GM18498 (cell line): ENCODE measurements at regions not wholly inside any gene's neighbourhood (a gene's known extent, or its start where the extent isn't known, plus 50 kb on each side); places are given as distances from the start of the nearest gene placed in this dataset.
"Not testable (repeated sequence)": the region's sequence is repeated elsewhere in the genome, so short reads cannot be mapped to it uniquely, and the experiment has no call there.

Source experiments
- ATAC-seq: cut with Tn5 transposase; IDR thresholded peaks from one replicate; pipeline ENCODE4 v1.9.1; 2021; ENCODE audit warnings: mild to moderate bottlenecking, moderate library complexity; ENCODE audit not compliant: unreplicated experiment

DNA sequence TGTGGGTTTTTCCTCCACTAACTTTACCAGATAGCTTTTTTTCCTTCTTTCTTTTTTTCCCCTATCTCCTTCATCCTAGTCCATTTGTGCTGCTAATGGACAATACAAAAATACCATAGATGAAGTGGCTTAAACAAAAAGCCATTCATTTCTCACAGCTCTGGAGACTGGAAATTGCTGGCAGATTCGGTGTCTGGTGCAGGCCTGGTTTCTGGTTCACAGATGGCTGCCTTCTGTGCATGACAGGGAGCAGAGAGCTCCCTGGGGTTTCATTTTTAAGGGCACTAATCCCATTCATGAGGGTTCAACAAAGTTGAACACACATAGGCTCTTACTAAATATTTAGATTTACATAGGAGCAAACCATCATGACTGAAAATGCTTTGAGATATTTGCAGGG, 467.4 kb downstream of the TYW1 start:
- ATAC-seq = no peak

DNA sequence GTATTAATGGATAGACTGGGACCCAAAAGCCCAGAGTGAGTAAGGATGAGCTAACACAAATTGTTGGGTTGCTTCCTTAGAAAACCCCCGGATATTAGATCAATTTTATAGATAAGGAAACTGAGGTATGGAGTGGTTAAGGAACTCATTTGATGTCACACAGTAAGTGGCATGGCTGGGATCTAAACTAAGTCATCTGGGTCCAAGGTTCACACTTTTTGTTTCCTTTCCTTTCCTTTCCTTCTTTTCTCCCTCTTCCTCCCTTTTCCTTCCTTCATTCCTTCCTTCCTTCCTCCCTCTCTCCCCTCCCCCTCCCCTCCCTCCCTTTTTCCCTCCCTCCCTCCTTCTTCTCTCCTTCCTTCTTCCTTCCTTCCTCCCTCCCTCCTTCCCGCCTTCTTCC, 469.5 kb downstream of the TYW1 start:
- no peak for ATAC-seq

DNA sequence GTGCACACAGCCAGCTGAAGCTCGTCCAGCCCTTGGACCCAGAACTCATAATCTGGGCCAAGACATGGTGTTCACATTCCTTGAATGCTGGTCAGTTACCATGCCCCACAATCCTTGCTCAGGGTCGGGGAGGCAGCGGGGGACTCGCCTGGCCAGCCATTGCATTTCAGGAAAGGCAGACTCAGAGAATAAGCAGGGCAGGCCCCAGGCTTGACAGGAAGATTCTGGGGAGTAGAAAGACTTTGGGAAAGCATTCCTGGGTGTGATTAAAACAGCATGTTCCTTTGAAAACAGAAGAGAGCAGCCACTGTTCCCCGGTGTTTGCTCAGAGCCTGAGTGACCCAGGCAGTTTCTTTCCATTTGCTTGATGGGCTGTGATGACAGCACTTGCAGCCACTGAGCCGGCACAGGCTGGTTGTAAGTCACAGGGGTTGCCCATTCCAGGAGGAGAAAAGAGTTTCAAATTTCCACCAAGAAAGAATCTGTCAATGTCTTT, 473.7 kb downstream of the TYW1 start:
- ATAC-seq = no peak

GRCh38 chr7:67475293-67475692, 478.7 kb downstream of the TYW1 start:
- ATAC-seq = no peak

DNA sequence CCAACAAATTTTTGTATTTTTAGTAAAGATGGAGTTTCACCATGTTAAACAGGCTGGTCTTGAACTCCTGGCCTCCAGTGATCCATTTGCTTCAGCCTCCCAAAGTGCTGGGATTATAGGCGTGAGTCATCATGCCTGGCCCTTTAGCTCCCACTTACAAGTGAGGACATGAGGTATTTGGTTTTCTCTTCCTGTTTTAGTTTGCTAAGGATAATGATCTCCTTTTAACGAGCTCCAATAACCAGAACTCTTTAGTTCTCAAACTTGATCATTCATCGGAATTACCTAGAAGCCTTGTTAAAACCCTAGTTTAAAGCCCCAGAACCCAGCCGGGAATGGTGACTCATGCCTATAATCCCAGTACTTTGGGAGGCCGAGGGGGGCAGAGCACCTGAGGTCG, 481.4 kb downstream of the TYW1 start:
- no peak for ATAC-seq

DNA sequence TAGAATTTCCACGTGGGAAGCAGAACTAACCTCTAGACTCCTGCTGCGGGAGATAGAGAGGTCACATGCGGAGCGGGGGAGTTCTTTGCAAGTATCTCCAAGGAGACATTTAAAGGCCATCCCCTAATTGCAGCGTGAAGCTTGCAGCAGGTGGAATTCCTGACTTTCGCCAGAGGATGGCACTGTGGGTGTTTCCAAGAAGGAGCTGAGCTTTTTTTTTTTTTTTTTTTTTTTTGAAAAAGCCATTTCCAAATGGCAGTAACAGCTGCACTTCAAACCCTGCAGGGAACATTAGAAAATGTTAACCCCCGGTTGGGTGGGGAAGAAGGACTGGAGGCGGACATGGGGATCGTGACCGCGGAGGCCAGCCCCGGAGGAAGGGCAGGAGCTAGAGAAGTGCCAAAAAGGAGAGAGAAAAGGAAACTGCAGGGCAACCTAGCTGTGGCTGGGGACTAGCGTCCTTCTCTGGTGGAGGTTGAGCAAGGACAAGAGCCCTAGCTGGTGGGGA, 487.7 kb downstream of the TYW1 start:
- ATAC-seq = no peak

GRCh38 chr7:67486401-67486800, 489.8 kb downstream of the TYW1 start:
- ATAC-seq = no peak

DNA sequence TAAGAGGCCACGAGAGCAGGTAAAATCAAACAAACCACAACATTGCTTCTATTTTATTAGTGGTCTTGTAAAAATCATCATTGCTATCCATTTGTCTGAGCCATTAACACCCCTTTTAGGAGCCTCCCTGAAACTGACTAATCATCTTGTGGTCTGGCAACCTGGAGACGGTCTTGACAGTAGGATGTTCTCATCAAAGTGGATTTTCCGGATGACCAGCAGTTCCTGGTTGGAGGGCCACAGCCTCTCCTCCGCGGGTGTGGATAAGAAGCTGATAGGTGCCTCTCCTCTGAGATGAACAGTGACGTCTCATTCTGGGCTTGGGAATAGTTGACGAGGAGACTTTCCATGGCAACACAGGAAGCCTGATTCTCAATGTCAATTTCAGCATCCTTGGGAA, 490.7 kb downstream of the TYW1 start:
- ATAC-seq = no peak

- ATAC-seq = no peak
These were observed 493.2 kb downstream of the TYW1 start for GRCh38 chr7:67489881-67490280.

DNA sequence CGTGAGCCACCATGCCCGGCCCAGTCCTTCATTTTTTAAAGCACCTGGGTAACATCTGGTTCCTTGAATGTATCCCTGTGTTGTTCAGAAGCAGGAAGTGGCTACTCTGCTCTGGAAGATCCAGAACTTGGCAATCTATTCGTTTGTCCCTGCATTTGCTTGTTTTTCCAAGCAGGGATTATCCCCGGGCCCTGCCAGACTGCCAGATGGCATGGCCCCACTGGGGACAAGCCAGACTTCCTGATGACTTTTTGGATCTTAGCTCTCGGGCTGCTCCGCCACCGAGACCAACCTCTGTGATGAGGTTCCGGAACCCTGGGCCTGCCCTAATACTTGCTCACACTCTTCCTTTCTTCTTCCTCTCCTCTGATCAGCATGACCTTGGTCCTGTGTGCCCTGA, 496.7 kb downstream of the TYW1 start:
- no peak for ATAC-seq

GRCh38 chr7:67496589-67496988, 500.0 kb downstream of the TYW1 start:
- ATAC-seq = no peak

GRCh38 chr7:67497914-67498313, 501.3 kb downstream of the TYW1 start:
- not testable (repeated sequence) for ATAC-seq

GRCh38 chr7:67502929-67503328, 506.3 kb downstream of the TYW1 start:
- no peak for ATAC-seq

DNA sequence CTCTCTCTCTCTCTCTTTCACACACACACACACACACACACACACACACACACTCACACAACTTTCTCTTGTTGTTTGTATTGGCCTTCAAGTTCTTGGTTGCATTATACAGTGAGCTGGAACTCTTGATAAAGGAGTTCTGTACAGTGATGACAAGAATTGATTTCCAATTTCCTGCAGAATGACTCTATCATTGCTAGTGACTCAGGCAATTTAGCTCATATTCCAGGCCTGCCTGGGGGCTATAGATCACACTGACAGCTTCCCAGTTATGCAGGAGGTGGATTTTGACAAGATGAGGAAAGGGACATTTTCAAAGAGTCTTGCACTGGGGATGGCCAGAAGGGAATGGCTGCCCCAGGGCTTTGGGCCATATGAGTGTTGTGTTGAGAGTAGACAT, 508.8 kb downstream of the TYW1 start:
- ATAC-seq = no peak

DNA sequence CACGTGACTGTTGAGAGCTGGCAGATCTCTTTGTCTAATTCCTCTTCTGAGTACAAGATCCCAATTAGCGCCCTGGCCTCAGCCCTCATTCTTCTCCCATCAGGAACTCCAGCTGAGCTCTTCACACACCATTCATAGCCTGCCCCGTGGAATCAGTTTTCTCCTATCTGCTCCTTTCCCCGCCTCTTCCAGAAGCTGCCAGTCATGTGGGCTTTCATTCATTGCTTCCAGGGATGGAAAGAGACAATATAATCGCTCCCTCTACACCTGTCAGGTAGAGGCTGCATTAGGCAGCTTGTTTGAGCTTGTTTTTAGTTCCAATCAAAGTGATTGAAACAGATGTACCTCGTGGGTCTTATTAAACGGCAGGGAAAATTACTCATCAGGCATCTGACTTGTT, 515.8 kb downstream of the TYW1 start:
- no peak for ATAC-seq

DNA sequence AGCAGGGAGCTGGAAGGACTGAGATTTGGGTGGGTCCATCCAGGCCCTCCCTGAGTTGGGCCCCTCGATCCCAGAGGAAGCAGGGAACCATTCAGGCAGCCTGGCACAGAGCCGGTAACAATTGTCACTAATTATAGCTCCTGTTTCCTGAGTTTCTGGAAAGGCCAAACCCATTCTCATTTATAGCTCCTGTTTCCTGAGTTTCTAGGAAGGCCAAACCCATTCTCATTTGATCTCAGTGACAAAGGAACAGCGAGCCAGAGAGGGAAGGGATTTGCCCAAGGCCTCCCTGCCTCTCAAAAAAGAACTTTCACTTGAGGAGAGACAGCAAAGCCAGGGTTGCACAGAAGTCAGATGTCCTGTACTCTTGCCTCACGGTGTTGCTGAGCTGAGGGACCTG, 521.9 kb downstream of the TYW1 start:
- ATAC-seq = no peak

DNA sequence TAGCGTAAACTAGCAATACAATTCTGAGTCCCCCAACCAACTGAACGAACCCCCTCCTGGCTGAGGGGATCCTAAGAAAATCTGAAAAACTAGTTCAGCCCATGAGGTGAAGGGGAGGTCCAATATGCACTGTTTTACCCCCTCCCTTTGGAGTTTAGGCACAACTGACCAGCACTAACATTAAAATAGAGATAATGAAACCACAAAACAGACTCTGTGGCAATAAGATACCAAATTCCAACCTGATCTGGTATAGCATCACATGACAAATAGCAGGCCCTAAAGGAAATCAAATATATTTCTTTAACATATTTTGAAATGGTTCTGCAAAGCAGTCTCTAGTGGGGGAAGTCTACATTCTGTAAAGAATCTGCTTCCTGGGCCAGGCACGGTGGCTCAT, 522.5 kb downstream of the TYW1 start:
- ATAC-seq = no peak

- ATAC-seq = no peak
These were observed 525.9 kb downstream of the TYW1 start for GRCh38 chr7:67522504-67522903.

DNA sequence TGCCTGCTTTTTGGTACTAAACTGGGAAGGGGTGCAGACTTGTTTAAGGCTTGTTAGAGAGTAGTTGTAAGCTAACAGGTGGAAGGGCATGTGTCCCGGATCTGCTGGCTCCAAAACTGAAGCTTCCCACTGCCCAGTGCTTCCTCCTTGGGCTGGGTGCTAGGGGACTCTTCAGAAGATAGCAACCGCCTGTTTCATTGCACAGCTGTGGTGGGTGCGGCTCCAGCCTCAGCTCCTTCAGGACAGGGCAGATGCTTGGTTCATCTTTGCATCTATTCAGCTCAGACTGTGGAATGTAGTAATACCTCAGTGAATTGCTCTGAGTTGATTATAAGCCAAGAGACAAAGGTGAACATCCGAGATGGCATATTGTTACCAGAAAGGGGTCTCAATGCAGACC, 527.1 kb downstream of the TYW1 start:
- no peak for ATAC-seq

- ATAC-seq = no peak
These were observed 529.0 kb downstream of the TYW1 start for GRCh38 chr7:67525588-67525987.

- ATAC-seq = no peak
These were observed 538.8 kb downstream of the TYW1 start for GRCh38 chr7:67535241-67535989.

- no peak for ATAC-seq
These were observed 546.3 kb downstream of the TYW1 start for GRCh38 chr7:67542916-67543315.
